NCI-H128 (cell line): ENCODE measurements at regions not wholly inside any gene's neighbourhood (a gene's known extent, or its start where the extent isn't known, plus 50 kb on each side); places are given as distances from the start of the nearest gene placed in this dataset.
"Not testable (repeated sequence)": the region's sequence is repeated elsewhere in the genome, so short reads cannot be mapped to it uniquely, and the experiment has no call there.

Source experiments
- DNase-seq: peaks from one replicate; lab custom pipeline; 2025; ENCODE audit not compliant: unreplicated experiment; lab: John Stamatoyannopoulos, UW

DNA sequence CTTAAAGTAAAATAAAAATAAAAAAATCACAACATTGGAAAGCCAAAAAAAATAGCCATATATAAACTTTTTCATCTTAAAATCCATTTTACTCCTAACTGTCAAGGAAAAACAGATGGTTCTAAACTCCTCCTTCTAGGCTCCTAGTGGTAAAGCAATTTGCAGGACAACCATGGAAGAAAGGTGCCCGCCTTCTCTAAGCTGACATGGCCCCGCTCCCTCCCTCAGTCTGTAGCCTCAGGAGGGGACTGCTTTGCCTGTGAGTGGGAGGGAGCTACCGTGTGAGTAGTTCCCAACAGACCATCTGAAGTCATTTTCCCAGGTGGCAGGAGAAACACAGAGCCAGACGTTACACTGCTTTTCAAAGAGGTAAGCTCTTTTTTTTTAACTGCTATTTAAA is 336.2 kb upstream of the FAT1 start:
- no peak for DNase-seq

DNA sequence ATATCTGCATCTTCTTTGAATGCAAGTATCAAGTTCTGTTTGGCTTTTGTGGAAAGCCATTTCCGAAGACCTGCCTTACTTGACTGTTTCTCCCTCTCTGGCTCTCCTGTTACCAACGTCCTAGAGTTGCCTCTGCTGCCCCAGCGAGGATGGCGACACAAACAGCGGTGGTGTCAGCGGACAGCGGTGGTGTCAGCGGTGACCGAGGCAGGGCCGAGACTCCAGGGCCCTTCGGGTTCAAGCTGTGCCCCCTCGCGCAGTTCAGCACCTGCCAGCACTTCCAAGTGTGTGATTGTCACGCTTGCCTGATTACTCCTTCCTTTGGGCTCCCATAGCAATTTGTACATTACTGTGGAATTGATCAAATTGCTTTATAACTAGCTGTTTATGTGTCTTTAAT is 336.9 kb upstream of the FAT1 start:
- DNase-seq = no peak

DNA sequence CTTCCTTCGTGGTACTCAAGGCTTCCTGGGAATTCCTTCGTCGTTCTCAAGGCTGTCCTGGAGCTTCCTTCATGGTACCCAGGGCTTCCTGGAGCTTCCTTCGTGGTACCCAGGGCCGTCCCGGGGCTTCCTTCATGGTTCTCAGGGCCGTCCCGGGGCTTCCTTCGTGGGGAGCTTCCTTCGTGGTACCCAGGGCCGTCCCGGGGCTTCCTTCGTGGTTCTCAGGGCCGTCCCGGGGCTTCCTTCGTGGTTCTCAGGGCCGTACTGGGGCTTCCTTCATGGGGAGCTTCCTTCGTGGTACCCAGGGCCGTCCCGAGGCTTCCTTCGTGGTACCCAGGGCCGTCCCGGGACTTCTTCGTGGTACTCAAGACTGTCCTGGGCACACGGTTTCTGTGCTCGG is 339.6 kb upstream of the FAT1 start:
- no peak for DNase-seq

DNA sequence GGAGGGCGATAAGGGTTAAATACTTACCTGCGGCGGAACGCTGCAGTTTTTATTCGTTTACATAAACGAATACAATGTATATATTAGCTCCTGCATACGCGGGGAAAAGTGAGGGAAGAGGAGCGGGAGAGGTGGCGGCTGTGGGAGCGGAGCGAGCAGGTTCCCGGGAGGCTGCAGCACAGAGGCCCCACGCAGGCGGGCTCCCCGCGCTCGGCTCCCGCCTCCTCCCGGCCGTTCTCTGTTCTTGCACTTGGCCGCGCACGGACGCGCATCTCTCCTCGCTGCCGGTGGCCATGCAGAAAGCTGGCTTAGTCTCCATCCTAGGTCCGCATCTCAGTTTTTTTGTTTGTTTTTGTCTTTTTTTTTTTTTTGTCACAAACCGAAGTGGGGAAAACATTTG is 340.4 kb upstream of the FAT1 start:
- no peak for DNase-seq

DNA sequence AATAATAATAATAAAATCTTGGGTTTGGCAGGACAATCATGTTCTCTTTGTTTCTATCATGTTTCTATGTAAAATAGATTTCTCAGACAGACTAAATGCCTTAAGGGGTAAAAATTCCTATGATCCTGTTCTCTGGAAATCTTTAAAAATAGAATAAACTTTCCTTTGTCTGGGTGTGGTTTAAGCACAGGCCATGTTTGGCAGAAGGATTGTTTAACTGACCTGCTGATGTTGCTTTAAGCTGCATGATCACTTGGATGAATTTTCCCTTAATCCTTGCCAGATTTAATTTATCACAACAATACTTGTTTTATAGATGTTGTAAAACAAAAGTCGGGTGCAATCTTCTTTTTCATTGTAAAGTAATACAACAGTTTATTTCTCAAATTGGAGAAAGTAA is 341.7 kb upstream of the FAT1 start:
- no peak for DNase-seq

DNA sequence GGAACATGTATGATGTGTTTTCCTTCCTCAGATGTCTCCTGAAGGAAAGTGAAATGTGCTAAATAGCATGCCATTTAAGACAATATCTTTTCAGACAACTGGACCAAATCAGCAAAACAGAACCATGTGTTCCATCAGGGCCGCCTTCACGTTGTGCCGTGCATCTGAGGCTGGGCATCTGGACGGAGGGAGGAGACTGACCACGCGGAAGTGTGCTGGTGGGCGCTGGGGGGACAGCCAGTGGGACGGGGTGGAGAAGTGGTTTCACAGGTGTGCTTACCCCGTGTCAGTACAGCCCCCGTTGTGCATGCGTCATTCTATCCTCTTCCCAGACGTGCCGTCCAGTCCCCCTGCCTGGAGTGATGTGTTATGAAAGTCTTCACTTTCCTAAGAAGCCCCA is 342.1 kb upstream of the FAT1 start:
- no peak for DNase-seq

DNA sequence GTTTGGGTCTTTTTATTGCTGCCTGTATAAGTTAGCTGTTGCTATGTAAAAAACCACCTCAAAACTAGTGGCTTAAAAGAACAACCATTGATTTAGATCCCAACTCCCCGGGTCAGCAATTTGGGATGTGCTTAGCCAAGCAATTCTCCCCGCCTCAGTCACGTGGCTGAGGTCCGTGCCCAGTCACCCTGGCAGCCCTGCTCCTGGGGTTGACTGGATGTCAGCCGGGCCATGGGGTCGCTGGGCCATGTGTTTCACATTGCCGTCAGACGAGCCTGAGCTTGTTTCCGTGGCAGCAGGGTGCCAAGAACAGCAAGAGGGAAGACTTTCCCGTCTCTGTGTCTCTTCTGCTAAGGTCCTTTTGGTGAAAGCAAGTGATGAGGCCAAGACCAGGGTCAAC is 345.7 kb upstream of the FAT1 start:
- DNase-seq = no peak

DNA sequence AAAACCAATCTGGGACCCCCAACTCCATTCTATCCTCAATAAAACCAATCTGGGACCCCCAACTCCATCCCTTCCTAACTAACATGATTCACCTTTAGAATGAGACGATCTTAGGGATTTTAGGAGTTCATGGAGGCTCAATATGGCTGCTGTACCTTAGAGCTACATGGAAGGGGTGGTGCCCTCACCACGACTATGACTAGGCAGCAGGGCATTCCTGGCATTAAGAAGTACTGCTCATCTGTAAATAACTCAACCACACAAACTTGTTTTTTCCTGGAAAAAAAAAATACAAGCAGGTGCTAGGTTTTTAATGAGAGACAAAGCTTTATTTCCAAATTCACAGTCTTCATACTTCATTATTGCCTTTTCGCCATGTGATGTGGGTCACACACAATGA is 346.5 kb upstream of the FAT1 start:
- no peak for DNase-seq

DNA sequence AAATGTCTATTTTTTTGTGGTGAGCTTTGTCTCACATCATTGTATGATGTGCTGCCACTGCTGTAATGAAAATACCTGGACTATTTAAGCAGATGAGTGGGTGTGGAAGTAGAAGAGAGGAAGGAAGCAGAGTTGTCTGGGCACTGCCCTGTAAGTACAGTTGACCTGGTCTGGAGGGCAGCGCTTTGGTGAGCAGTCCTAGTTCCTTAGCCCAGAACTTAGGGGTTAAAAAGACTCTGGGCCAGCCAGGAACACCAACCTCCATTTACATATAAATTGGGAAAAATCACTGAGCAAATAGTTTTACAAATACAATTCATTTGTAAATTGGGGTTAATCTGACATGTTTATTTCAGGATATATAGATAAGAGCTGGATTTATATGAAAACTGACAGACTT is 347.1 kb upstream of the FAT1 start:
- DNase-seq = no peak

DNA sequence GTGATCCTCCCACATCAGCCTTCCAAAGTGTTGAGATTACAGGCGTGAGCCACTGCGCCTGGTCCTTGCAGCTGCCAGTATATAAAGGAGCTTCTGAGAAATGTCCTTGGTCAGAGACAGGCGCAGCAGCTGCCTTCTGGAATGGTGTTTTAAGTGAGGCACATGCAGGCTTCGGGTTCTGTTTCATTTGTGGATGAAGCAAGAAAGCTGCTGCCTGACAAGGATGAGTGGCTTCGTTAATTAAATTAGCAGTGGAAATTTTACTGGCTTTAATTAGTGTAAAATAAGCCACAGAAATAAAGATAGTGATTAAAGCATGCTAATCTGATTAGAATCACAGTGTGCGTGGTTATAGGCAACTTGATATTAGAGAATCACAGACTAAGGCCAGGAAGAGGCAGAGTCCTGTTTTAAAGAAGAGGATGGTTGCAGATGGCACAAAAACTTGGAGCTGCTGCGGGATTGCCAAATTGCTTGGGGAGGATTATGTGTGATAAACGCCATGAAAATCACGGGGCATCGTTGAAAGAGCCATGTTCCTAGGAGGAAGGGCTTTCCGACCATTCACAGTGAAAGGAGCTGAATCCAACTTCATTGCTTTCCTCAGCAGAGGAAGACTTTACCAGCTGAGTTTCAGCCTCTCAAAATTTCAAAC is 348.4 kb upstream of the FAT1 start:
- no peak for DNase-seq

DNA sequence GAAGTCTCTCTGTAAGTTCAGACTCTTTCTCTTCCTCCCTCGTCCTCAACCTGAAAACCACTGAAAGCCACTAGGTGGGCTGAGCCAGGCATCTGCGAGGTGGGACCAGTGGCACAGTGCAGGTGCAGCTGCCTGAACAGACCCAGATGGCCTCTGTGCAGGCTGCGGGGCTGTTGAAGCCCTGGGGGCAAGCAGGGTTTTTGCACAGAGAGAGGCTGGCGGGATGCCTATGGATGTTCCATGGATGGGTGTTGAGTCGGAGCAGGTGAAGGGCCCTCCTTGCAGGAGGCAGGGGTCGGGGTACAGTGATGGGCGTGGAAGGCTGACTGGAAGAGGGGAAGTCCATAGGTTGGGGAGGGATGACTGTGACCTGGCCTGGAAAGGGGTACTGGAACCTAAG is 350.2 kb upstream of the FAT1 start:
- DNase-seq = no peak

DNA sequence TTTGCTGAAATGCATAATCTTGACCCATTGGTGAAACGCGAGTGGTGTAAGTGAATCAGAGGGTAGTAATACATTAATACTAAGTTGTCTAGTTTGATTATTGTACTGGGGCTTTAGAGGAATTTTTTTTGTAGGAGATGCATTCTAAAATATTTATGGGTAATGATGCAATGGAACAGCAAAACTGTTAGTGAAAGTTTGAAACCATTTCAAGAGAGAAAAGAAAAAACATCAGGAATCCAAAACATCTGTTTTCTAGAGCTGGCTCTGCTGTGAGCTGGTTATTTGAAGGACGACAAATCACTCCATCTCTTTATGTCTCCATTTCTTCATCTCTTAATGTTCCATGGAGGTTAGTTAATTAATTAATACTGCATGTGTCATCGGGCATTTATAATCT is 351.9 kb upstream of the FAT1 start:
- DNase-seq = no peak

DNA sequence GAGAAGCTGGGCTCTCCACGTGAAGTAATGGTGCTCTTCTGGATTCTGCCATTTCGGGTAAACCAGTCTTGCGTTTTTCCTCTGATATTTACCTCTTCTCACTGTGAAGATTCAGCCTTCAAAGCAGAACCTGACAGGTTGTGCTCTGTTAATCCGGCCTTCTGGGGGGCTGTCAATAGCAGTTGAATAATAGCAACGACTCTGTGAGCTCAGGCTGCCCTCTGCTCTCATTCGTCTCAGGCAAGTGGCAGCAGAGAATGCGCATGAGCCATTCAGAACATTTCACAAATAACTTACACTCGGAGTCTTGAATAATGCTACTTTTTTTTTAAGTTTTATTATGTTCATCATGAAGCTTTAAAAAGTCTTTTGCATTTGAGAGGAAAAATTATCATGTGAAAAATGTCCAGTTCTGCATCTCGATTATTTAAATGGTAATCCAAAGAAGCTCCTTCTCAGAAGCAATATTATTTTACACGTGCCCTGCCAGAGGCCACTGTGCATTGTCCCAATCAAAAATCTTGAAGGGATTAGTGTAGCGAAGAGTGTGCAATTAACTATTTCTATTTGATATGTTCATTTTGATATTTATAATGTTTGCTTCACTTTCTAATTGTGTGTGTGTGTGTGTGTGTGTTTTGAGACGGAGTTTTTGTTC is 354.2 kb upstream of the FAT1 start:
- no peak for DNase-seq

DNA sequence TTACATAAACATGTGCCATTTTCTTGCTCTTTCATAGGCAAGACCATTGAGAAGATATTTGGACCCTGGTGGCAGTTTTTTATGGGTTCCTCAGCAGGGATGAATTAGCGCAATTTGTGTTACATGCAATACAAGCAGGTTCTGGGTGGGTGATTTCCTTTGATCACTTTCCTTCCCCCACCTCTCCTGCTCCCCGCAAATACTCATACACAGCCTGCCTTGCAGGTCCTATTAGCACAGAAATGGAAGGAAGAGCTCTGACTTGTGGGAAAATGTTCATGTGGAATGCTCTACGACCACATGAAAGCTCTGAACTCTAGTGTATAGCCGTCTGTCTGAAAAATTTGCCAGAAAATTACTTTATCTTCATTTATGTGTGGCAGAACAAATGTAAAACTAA is 361.0 kb upstream of the FAT1 start:
- no peak for DNase-seq

DNA sequence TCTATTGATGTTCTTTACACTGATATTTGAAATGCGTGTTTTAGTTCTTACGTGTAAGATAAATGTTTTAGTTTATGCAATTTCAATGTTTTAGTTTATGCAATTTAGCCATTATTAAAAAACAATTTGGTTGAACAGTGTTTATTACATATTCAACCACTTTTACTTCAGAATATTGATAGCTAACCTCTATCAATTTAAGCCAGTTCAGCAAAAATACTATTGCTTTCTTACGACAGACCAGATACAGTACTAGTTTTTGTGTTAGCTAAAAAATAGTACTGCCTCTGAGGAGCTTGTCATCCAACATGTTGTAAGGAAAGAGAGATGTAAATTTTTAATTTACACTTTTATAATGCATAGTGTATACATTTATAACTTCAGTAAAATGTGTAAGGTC is 361.7 kb upstream of the FAT1 start:
- no peak for DNase-seq

DNA sequence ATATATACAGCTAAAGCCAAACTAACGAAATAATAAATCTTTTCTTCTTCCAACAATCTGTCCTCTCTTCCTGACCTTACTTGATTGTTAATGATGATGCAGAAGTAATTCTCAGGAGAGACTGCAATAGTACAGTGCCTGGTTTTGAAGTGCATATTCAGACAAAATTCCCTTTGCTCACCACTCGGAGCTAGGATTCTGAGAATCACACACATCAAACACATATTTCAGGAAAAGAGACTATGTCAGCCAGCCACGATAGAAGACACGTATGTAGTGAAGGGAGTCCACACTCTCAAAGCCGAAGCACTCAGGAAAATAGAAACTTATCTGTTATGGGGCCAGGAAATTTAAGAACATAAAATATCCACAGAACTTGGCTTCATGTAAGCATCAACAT is 362.5 kb upstream of the FAT1 start:
- DNase-seq = no peak

DNA sequence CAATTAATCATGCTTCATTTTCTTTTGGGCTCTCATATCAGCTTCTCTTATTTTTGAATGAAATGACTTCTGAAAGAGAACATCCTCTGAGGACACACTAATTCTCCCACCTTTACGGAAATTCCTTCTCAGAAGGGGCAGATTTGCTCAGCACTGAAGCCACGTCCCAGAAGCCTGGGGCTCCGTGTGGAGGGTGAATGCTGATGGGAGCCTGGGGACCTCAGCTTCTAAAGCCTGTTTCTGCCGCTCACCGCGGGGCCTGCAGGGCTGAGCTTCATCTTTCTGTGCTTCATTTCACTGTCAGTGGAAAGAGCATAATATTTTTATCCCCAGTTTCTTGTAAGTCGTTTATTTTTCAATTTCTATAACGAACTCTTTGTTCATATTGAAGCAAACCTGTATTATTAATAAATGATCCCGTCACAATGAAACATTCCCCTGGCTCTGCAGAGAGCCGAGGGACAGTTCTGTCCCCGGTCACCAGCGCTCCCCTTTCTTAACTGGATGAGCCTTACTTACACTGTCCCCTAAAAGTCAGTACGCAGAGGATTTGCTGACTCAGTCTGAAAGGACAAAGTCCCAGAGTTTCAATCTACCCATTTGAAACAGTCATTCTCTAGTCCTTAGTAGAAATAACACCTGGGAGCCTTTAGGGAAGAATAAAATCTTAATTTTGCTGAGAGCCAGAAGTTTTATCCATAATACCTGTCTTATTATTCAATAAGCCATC is 364.6 kb upstream of the FAT1 start:
- no peak for DNase-seq

DNA sequence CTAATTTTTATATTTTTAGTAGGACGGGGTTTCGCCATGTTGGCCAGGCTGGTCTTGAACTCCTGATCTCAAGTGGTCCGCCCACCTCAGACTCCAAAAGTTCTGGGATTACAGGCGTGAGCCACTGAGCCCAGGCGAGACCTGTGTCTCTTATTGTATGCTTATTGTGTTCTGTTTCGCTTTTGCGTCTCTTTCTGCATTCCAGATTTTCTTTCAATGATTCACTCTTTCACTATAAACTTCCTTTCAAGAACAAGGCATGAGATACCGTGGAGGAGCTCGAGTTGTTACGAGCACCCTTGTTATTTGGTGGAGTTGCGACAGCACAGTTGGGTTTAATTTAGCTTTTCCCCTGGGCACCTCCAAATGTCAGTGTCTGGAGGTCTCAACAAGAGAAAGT is 366.7 kb upstream of the FAT1 start:
- DNase-seq = no peak

DNA sequence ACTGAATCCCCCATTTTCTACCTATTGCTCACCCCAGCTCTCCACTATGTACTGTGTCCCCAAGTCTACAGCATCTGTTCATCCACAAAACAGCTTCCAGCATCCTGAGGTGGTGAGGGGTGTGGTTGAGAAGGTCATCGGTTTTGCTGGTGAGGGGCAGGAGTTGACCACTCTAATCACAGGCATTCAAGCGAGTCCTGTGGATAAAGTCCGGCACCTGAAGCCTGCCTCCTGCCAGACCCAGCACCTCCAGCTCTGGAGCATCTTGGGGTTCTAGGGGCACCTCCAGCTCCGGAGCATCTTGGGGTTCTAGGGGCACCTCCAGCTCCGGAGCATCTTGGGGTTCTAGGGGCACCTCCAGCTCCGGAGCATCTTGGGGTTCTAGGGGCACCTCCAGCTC is 367.2 kb upstream of the FAT1 start:
- not testable (repeated sequence) for DNase-seq

DNA sequence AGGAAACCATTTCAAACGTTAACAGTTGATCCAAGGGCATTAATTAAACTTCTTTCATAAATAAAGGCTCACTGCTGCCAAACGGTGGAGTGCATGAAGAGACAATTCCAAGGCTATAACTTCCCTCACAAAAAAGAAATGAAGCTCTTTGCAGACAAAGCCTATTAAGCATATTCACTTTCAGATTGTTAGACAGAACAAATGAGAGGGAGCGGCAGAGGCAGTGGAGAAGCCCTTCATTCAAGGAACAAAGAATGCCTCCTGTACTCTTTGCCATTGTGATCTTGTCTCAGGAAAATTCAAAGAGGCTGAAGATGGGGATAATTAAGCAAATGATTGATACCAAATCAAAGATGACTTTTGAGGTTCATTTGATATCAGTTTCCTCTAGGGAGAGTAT is 370.5 kb upstream of the FAT1 start:
- DNase-seq = no peak

DNA sequence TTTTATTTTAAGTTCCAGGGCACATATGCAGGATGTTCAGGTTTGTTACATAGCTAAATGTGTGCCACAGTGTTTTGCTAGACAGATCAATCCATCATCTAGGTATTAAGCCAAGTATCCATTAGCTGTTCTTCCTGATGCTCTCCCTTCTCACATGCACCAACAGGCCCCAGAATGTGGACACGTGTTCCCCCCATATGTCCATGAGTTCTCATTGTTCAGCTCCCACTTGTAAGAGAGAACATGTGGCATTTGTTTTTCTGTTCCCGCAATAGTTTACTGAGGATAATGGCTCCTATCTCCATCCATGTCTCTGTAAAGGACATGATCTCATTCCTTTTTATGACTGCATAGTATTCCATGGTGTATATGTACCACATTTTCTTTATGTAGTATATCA is 374.8 kb upstream of the FAT1 start:
- DNase-seq = no peak

DNA sequence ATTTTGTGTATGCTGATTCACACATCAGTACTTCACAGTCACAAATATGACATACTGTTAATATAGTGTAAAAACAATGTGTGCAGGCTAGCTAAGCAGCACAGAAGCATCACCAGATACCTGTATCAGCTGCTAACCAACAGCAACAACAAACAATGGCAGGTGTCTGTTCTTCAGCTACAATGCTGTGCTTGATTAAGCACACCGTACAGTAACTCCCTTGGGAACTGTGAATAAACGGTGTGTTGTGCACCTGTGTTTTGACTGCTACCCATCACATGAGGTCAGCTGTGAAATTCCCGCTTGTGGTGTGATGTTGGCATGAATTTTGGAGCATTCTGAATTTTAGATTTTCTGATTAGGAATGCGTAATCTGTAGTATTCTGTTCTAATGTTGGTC is 379.7 kb upstream of the FAT1 start:
- peak; percentile 48 for DNase-seq

DNA sequence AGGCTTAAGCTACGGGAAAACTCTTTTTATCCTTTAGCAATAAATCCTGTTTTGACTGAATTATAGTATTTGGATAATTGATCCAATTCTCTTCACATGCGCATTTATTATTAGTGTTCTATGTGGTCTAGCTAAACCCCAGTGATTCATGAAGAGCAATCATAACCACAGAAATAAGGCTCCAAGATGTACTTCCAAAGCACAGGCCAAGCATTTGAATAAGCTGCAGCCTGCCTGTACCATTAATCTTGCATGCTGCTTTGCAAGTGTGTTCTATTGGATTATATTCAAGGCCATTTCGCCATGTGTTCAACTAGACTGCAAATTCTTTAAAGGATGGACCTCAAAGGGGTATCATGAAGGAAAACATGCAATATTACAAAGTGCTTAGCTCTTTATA is 385.2 kb upstream of the FAT1 start:
- no peak for DNase-seq
